RPMI8226 (cell line): ENCODE measurements at regions not wholly inside any gene's neighbourhood (a gene's known extent, or its start where the extent isn't known, plus 50 kb on each side); places are given as distances from the start of the nearest gene placed in this dataset.

Source experiments
- DNase-seq: peaks from one replicate; pipeline ENCODE4 v3.0.0-alpha.2; 2015

GRCh38 chr12:132406493-132407450 is 77.4 kb upstream of the GALNT9 start:
- no peak for DNase-seq

- peak; percentile 64 for DNase-seq
Measured at GRCh38 chr12:132405742-132406251, 76.4 kb upstream of the GALNT9 start.

- DNase-seq, result no peak
Measured at GRCh38 chr12:132404951-132405741, 75.8 kb upstream of the GALNT9 start.

GRCh38 chr12:132404435-132404855 is 75.1 kb upstream of the GALNT9 start:
- DNase-seq, result no peak

GRCh38 chr12:132403636-132404434 is 74.4 kb upstream of the GALNT9 start:
- DNase-seq, result no peak

GRCh38 chr12:132402831-132403416 is 73.5 kb upstream of the GALNT9 start:
- no peak for DNase-seq

GRCh38 chr12:132401982-132402381 is 72.6 kb upstream of the GALNT9 start:
- DNase-seq, result no peak

GRCh38 chr12:132400011-132400641 is 70.7 kb upstream of the GALNT9 start:
- no peak for DNase-seq

- no peak for DNase-seq
Measured at GRCh38 chr12:132399092-132400010, 70.0 kb upstream of the GALNT9 start.

- DNase-seq, result no peak
Measured at GRCh38 chr12:132398386-132398991, 69.1 kb upstream of the GALNT9 start.

GRCh38 chr12:132397934-132398385 is 68.6 kb upstream of the GALNT9 start:
- DNase-seq, result no peak

- no peak for DNase-seq
Measured at GRCh38 chr12:132397152-132397933, 68.0 kb upstream of the GALNT9 start.

GRCh38 chr12:132396657-132397056 is 67.3 kb upstream of the GALNT9 start:
- DNase-seq, result no peak

GRCh38 chr12:132395908-132396305 is 66.5 kb upstream of the GALNT9 start:
- DNase-seq, result no peak

GRCh38 chr12:132395192-132395907 is 66.0 kb upstream of the GALNT9 start:
- no peak for DNase-seq

GRCh38 chr12:132393991-132394949 is 64.9 kb upstream of the GALNT9 start:
- no peak for DNase-seq

- DNase-seq, result no peak
Measured at GRCh38 chr12:132393245-132393795, 63.9 kb upstream of the GALNT9 start.
